ENCODE measurements at regions not wholly inside any gene's neighbourhood (a gene's known extent, or its start where the extent isn't known, plus 50 kb on each side); places are given as distances from the start of the nearest gene placed in this dataset.

GRCh38 chr13:40175639-40176038 is 490.8 kb downstream of the FOXO1 start:
- no peak for TF ChIP-seq CTCF (IDR thresholded peaks at IDR 0.05)
- TF ChIP-seq POLR2A (IDR thresholded peaks at IDR 0.05) = no peak

Data from right lobe of liver (tissue), 4 donors.